ENCODE measurements at regions not wholly inside any gene's neighbourhood (a gene's known extent, or its start where the extent isn't known, plus 50 kb on each side); places are given as distances from the start of the nearest gene placed in this dataset.

DNA sequence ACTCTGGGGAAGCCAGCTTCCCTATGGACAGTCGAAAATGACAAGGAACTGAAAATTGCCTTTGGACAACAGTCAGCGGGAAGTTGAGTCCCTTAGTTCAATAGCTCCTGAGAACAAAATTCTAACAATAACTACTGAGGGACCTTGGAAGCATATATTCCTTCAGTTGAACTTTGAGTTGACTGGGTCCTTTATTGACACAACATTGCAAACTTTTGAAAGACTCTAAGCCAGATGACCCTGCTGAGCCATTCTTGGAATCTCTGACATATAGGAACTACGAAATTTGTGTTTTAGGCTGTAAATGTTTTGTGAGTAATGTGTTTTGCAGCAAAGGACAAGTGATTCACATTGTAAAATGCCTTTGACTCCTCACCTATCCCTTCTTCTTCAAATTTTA lies 548.8 kb upstream of the LCORL start:
- Mint-ChIP-seq H3K4me1 (peaks cover 1% of the 10 kb centered on the region), H3K4me3 (no peak overlapping the region), H3K27me3 (ENCODE audit: low read depth) (peaks cover 5% of the 10 kb centered on the region), H3K27ac (no peak overlapping the region), H3K36me3 (no peaks in the 10 kb centered on the region), H3K9me3 (no peaks in the 10 kb centered on the region)
- TF ChIP-seq, protein P1, sequence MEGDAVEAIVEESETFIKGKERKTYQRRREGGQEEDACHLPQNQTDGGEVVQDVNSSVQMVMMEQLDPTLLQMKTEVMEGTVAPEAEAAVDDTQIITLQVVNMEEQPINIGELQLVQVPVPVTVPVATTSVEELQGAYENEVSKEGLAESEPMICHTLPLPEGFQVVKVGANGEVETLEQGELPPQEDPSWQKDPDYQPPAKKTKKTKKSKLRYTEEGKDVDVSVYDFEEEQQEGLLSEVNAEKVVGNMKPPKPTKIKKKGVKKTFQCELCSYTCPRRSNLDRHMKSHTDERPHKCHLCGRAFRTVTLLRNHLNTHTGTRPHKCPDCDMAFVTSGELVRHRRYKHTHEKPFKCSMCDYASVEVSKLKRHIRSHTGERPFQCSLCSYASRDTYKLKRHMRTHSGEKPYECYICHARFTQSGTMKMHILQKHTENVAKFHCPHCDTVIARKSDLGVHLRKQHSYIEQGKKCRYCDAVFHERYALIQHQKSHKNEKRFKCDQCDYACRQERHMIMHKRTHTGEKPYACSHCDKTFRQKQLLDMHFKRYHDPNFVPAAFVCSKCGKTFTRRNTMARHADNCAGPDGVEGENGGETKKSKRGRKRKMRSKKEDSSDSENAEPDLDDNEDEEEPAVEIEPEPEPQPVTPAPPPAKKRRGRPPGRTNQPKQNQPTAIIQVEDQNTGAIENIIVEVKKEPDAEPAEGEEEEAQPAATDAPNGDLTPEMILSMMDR (IDR thresholded peaks at IDR 0.05; ENCODE audit: unreplicated experiment), result no peak
- DNase-seq (ENCODE audit: low spot score in 2 of 2, unreplicated experiment in 2 of 2), result no peak

DNA sequence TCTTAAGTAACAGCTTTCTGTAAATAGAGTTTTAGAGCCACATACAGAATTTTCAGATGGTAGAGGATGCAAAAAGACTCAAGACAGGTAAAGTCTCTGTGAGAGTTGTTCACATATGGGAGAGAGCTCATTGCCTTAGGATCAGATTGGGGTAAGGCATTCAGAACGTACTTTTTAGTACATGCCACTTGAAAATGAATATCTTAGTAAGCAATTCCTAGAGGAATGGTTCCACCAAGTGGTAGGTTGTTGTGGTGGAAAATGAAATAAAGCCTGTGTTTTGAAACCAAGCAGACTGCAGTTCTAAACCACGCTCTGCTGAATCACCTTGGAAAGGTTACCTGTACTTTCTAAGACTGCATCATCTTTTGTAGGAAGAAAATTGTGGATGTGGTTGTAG lies 547.0 kb upstream of the LCORL start:
- Mint-ChIP-seq H3K27me3 (ENCODE audit: low read depth) (peaks cover 5% of the 10 kb centered on the region), H3K36me3 (no peaks in the 10 kb centered on the region), H3K4me1 (peaks cover 1% of the 10 kb centered on the region), H3K9me3 (peaks cover 15% of the 10 kb centered on the region), H3K27ac (no peak overlapping the region), H3K4me3 (no peak overlapping the region)
- TF ChIP-seq, protein P1 (IDR thresholded peaks at IDR 0.05; ENCODE audit: unreplicated experiment), result no peak
- no peak for DNase-seq (ENCODE audit: low spot score in 2 of 2, unreplicated experiment in 2 of 2)

DNA sequence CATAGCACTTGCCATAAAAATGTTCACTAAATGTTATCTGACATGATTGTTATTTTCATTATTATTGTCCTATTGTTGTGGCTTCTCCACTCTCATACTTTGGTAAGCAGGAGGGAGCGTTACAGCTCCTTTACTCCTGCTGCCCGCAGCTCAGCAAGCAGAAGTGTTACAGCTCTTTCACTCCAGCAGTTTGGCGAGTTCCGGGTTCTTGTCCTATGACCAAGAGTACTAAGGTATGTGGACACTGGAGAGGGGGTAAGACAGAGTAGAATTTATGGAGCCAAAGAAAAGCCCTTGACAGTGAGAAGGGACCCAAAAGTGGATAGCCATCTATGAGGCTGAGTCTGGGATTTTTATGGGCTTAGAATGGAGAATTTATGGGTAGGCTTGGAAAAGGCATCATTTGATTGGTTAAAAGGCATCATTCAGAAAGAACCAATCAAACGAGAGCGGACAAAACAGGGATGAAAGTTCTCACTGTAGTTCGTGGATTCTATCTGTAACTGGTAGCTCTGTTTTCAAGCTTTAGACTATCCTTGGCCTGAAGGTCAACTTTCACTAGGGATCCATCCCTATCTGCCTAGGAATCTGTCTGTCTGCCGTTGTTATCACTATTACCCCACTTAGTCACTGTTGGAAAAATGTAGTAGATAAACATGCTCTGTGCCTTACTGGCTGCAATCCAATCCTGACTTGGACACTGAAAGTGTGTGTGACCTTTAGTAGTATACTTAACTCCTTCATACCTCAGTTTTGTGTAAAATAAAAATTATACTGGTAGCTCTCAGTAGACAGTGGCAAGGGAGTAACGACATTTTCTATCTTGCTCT lies 545.6 kb upstream of the LCORL start:
- no peaks in the 10 kb centered on the region for H3K36me3 Mint-ChIP-seq
- no peak overlapping the region for H3K27ac Mint-ChIP-seq
- peaks cover 1% of the 10 kb centered on the region for H3K4me1 Mint-ChIP-seq
- DNase-seq (ENCODE audit: low spot score in 2 of 2, unreplicated experiment in 2 of 2), result no peak
- no peak overlapping the region for H3K4me3 Mint-ChIP-seq
- TF ChIP-seq, protein P1 (IDR thresholded peaks at IDR 0.05; ENCODE audit: unreplicated experiment), result no peak
- H3K9me3 Mint-ChIP-seq, result peaks cover 29% of the 10 kb centered on the region
- peaks cover 2% of the 10 kb centered on the region for H3K27me3 Mint-ChIP-seq (ENCODE audit: low read depth)

DNA sequence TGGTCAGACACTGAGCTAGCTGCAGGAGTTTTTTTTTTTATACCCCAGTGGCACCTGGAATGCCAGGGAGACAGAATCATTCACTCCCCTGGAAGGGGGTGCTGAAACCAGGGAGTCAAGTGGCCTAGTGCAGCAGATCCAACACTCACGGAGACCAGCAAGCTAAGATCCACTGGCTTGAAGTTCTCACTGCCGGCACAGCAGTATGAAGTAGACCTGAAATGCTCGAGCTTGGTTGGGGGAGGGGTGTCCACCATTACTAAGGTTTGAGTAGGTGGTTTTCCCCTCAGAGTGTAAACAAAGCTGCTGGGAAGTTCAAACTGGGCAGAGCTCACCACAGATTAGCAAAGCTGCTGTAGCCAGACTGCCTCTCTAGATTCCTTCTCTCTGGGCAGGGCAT lies 537.9 kb upstream of the LCORL start:
- DNase-seq (ENCODE audit: low spot score in 2 of 2, unreplicated experiment in 2 of 2), result no peak
- TF ChIP-seq, protein P1 (IDR thresholded peaks at IDR 0.05; ENCODE audit: unreplicated experiment), result no peak
- H3K4me3 Mint-ChIP-seq, result no peak overlapping the region
- peaks cover 41% of the 10 kb centered on the region for H3K9me3 Mint-ChIP-seq
- peaks cover 3% of the 10 kb centered on the region for H3K27me3 Mint-ChIP-seq (ENCODE audit: low read depth)
- H3K36me3 Mint-ChIP-seq, result no peaks in the 10 kb centered on the region
- no peak overlapping the region for H3K27ac Mint-ChIP-seq
- H3K4me1 Mint-ChIP-seq, result no peaks in the 10 kb centered on the region

DNA sequence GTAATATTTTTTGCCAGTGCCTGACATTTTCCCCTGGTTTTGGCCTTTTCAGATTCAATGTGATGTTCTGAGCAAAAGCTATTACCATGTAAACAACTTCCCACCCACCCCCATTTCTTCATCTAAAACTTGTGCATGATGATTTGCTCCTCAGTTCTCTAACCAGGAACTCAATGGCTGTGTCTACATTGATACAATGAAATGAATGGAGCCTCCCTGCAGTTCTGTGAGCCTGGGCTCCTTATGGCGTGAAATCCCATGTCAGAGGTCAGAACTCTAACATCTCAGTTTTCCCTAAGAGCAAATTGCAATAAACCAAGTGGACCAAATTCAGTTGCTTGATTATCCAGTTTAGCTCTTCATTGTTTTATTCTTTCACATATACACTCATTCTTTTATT lies 534.8 kb upstream of the LCORL start:
- DNase-seq (ENCODE audit: low spot score in 2 of 2, unreplicated experiment in 2 of 2), result no peak
- Mint-ChIP-seq H3K27ac (no peak overlapping the region), H3K36me3 (no peaks in the 10 kb centered on the region), H3K4me3 (no peak overlapping the region), H3K4me1 (no peaks in the 10 kb centered on the region), H3K27me3 (ENCODE audit: low read depth) (peaks cover 3% of the 10 kb centered on the region), H3K9me3 (peaks cover 13% of the 10 kb centered on the region)
- TF ChIP-seq, protein P1 (IDR thresholded peaks at IDR 0.05; ENCODE audit: unreplicated experiment), result no peak
